Astrocyte of the cerebellum (primary cell): ENCODE measurements at regions not wholly inside any gene's neighbourhood (a gene's known extent, or its start where the extent isn't known, plus 50 kb on each side); places are given as distances from the start of the nearest gene placed in this dataset.
A peak's percentile ranks its signal among the peaks of the same experiment; 100 is the strongest.

Source experiments
- DNase-seq: peaks from one replicate; pipeline ENCODE4 v3.0.0-alpha.2; 2011; ENCODE audit warnings: low read depth
- H3K4me3 ChIP-seq: 2 replicates; pipeline ENCODE4 v1.5.1; 2011; ENCODE audit warnings: mild to moderate bottlenecking, low read depth, low read length, moderate library complexity
- CTCF ChIP-seq: IDR thresholded peaks from 2 replicates; pipeline ENCODE4 v1.5.1; 2012; ENCODE audit warnings: low read length, low read depth, moderate library complexity, mild to moderate bottlenecking; ENCODE audit errors: missing control alignments
- in situ Hi-C: cut with HindIII; loops from 2 replicates; pipeline ENCODE4 v1.10.0; 2017; ENCODE audit warnings: low sequenced_read_pairs

- TF ChIP-seq CTCF, result no peak
- DNase-seq, result peak; percentile 34
- in situ Hi-C loops, result no loop called here
- H3K4me3 ChIP-seq, result no peak overlapping the region
Measured at GRCh38 chr12:86929962-86930361, 673.8 kb upstream of the MGAT4C start.

- no peak overlapping the region for H3K4me3 ChIP-seq
- no peak for TF ChIP-seq CTCF
- in situ Hi-C loops, result no loop called here
- no peak for DNase-seq
Measured at GRCh38 chr12:86917121-86917520, 660.9 kb upstream of the MGAT4C start.

- in situ Hi-C loops, result no loop called here
- no peak overlapping the region for H3K4me3 ChIP-seq
- peak; percentile 73 for TF ChIP-seq CTCF
- DNase-seq, result peak; percentile 31
Measured at GRCh38 chr12:86914721-86915120, 658.5 kb upstream of the MGAT4C start.

GRCh38 chr12:86911973-86912372 is 655.8 kb upstream of the MGAT4C start:
- DNase-seq, result no peak
- no peak overlapping the region for H3K4me3 ChIP-seq
- no peak for TF ChIP-seq CTCF
- in situ Hi-C loops, result no loop called here

GRCh38 chr12:86903159-86903558 is 647.0 kb upstream of the MGAT4C start:
- DNase-seq, result no peak
- no peak overlapping the region for H3K4me3 ChIP-seq
- in situ Hi-C loops, result no loop called here
- no peak for TF ChIP-seq CTCF

- in situ Hi-C loops, result no loop called here
- H3K4me3 ChIP-seq, result no peak overlapping the region
- TF ChIP-seq CTCF, result no peak
- DNase-seq, result no peak
Measured at GRCh38 chr12:86860776-86861175, 604.6 kb upstream of the MGAT4C start.

- no peak overlapping the region for H3K4me3 ChIP-seq
- no peak for TF ChIP-seq CTCF
- in situ Hi-C loops, result no loop called here
- DNase-seq, result no peak
Measured at GRCh38 chr12:86852451-86852850, 596.3 kb upstream of the MGAT4C start.
